Nephron progenitor cell (in vitro differentiated cells): ENCODE measurements at regions not wholly inside any gene's neighbourhood (a gene's known extent, or its start where the extent isn't known, plus 50 kb on each side); places are given as distances from the start of the nearest gene placed in this dataset.
A peak's percentile ranks its signal among the peaks of the same experiment; 100 is the strongest.

Source experiments
- DNase-seq: peaks from one replicate; pipeline ENCODE4 v3.0.0; 2021
- H3K27ac Mint-ChIP-seq: 2 replicates; pipeline ENCODE4 v1.8.0; 2021; ENCODE audit warnings: mild to moderate bottlenecking, moderate library complexity, mixed read lengths
- H3K27me3 Mint-ChIP-seq: 2 replicates; pipeline ENCODE4 v1.8.0; 2021; ENCODE audit warnings: mild to moderate bottlenecking, low read depth, mixed read lengths; ENCODE audit not compliant: poor library complexity
- H3K36me3 Mint-ChIP-seq: 2 replicates; pipeline ENCODE4 v1.8.0; 2021; ENCODE audit warnings: low read depth, mixed read lengths
- H3K4me1 Mint-ChIP-seq: 2 replicates; pipeline ENCODE4 v1.8.0; 2021; ENCODE audit warnings: mixed read lengths
- H3K4me3 Mint-ChIP-seq: 2 replicates; pipeline ENCODE4 v1.8.0; 2021; ENCODE audit warnings: mild to moderate bottlenecking, moderate library complexity, mixed read lengths
- H3K9me3 Mint-ChIP-seq: 2 replicates; pipeline ENCODE4 v1.8.0; 2021; ENCODE audit warnings: mild to moderate bottlenecking, moderate library complexity, mixed read lengths
- TF ChIP-seq, protein P1 (sequence below): fragments of 200-600 bp; sonication (generic); IDR thresholded peaks from 2 replicates; pipeline ENCODE4 v1.5.0; 2021; ENCODE audit warnings: antibody characterized with exemption

DNA sequence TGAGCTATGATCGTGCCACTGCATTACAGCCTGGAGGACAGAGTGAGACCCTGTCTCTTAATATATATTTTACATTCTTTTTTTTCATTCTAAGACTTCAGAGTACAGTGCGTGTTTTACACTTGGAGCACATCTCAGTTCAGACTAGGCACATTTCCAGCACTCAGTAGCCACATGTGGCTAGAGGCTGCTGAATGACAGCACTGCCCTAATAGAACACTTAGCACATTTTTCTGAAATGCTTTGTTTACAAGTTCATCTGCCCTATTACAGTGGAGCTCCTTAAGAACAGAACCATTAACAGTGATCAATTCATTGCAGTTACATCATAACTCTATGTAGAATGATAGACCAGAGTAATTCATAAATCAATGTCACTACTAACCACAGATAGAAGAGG, 138.1 kb downstream of the SUCLG1 start:
- Mint-ChIP-seq H3K9me3 (no peaks in the 10 kb centered on the region), H3K4me1 (peaks cover 9% of the 10 kb centered on the region), H3K27ac (no peak overlapping the region), H3K4me3 (no peak overlapping the region), H3K36me3 (no peaks in the 10 kb centered on the region), H3K27me3 (peaks cover 4% of the 10 kb centered on the region)
- TF ChIP-seq, protein P1, sequence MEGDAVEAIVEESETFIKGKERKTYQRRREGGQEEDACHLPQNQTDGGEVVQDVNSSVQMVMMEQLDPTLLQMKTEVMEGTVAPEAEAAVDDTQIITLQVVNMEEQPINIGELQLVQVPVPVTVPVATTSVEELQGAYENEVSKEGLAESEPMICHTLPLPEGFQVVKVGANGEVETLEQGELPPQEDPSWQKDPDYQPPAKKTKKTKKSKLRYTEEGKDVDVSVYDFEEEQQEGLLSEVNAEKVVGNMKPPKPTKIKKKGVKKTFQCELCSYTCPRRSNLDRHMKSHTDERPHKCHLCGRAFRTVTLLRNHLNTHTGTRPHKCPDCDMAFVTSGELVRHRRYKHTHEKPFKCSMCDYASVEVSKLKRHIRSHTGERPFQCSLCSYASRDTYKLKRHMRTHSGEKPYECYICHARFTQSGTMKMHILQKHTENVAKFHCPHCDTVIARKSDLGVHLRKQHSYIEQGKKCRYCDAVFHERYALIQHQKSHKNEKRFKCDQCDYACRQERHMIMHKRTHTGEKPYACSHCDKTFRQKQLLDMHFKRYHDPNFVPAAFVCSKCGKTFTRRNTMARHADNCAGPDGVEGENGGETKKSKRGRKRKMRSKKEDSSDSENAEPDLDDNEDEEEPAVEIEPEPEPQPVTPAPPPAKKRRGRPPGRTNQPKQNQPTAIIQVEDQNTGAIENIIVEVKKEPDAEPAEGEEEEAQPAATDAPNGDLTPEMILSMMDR = no peak
- no peak for DNase-seq

DNA sequence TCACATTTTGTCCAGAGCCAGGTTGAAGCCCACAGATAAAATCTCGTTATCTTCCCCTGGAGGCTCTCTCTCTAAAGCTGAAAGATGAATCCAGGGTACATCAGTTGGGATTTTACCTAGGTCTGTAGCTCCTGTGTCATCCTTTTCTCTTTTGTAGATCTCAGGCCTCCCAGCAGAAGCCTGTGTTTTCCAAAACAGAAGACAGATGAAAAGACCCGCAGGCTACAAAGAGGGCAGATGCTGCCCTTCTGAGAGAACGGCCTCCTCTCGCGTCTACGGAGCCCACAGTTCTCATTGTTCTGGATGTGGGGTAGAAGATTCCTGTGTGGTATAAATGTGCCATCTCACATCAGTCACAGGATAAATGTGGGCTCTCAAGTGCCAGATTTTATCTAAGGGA, 139.5 kb downstream of the SUCLG1 start:
- Mint-ChIP-seq H3K36me3 (no peaks in the 10 kb centered on the region), H3K27ac (no peak overlapping the region), H3K4me3 (no peak overlapping the region), H3K27me3 (peaks cover 9% of the 10 kb centered on the region), H3K4me1 (peaks cover 9% of the 10 kb centered on the region), H3K9me3 (no peaks in the 10 kb centered on the region)
- no peak for DNase-seq
- TF ChIP-seq, protein P1 = no peak

DNA sequence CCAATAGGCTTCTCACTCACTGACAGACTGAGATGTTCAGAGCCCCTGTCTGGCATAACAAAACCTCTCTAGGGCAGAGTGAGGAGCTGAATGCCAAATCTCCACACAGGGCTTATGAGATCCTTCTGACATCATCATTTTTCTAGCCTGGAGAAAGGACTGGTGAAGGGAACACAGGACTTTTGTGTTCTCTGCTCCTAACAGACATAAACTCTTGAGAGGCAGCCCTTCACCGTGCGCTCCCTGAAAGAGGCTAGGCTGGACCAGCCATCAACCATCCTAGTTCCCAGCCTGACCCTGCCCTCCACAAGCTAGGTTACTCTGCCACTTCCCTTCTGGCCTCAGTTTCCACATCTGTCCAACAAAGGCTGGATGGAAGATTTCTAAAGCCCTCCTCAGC, 141.9 kb downstream of the SUCLG1 start:
- H3K36me3 Mint-ChIP-seq = no peaks in the 10 kb centered on the region
- TF ChIP-seq, protein P1 = no peak
- no peak overlapping the region for H3K27ac Mint-ChIP-seq
- H3K4me3 Mint-ChIP-seq = no peak overlapping the region
- H3K4me1 Mint-ChIP-seq = peaks cover 9% of the 10 kb centered on the region
- peaks cover 6% of the 10 kb centered on the region for H3K27me3 Mint-ChIP-seq
- DNase-seq = no peak
- H3K9me3 Mint-ChIP-seq = no peaks in the 10 kb centered on the region

DNA sequence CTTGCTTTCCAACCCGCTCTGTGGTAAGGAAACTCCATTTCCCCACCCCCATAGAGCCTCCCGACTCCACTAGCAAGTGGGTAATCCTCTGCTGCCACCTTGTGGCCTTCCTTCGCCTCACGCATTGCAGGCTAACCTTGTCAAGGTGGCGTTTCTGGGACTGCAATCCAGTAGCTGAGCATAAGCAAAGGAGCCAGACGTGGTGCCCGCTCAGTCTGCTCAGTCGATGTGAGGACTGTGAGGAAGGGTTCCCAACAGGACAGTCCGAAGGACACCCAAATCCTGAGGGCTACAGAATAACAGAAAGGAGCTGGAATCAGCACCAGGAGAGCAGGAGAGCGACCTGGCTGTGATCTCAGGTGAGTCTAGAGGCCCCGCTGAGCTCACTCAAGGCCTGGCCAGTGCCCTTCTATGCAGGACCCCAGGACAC, 144.2 kb downstream of the SUCLG1 start:
- H3K4me3 Mint-ChIP-seq = no peak overlapping the region
- no peaks in the 10 kb centered on the region for H3K9me3 Mint-ChIP-seq
- peaks cover 9% of the 10 kb centered on the region for H3K4me1 Mint-ChIP-seq
- H3K27me3 Mint-ChIP-seq = peaks cover 6% of the 10 kb centered on the region
- DNase-seq = peak; percentile 92
- no peaks in the 10 kb centered on the region for H3K36me3 Mint-ChIP-seq
- TF ChIP-seq, protein P1 = peak; percentile 94
- H3K27ac Mint-ChIP-seq = no peak overlapping the region

DNA sequence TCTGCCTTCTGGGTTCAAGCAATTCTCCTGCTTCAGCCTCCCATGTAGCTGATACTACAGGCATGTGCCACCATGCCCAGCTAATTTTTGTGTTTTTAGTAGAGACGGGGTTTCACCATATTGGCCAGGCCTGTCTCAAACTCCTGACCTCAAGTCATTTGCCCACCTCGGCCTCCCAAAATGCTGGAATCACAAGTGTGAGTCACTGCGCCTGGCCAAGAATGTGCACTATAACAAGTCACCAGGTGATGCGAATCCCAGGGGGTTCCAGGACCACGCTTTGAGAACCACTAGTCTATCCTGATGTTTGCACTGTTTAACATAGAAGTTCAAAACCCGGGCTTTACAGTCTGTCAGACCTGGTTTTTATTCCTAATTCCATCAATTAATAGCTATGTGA, 144.8 kb downstream of the SUCLG1 start:
- H3K4me1 Mint-ChIP-seq = peaks cover 6% of the 10 kb centered on the region
- no peaks in the 10 kb centered on the region for H3K9me3 Mint-ChIP-seq
- peaks cover 6% of the 10 kb centered on the region for H3K27me3 Mint-ChIP-seq
- TF ChIP-seq, protein P1 = no peak
- DNase-seq = no peak
- H3K4me3 Mint-ChIP-seq = no peak overlapping the region
- no peaks in the 10 kb centered on the region for H3K36me3 Mint-ChIP-seq
- H3K27ac Mint-ChIP-seq = no peak overlapping the region

DNA sequence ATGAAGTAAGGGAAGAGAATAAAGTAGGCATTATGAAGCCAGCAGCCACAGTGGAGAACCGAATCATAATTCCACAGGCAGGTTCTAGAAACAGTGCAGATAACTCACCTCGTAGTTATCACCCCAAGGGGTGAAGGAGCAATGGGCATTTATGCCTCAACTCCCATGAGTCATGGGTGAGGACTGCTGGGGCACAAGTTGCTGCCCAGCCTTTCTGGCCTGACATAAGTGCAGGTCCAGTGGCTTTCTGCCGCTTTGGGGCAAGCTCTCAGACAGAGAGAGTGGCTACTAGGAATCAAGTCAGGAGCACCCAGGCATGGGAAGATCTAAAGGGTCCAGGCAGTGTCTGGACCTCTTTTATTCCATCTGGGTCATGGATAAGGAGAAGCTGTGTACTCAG, 149.8 kb downstream of the SUCLG1 start:
- no peak overlapping the region for H3K27ac Mint-ChIP-seq
- no peaks in the 10 kb centered on the region for H3K4me1 Mint-ChIP-seq
- H3K9me3 Mint-ChIP-seq = peaks cover 34% of the 10 kb centered on the region
- H3K4me3 Mint-ChIP-seq = no peak overlapping the region
- DNase-seq = no peak
- no peaks in the 10 kb centered on the region for H3K27me3 Mint-ChIP-seq
- peaks cover 4% of the 10 kb centered on the region for H3K36me3 Mint-ChIP-seq
- TF ChIP-seq, protein P1 = no peak
